GM21423 (cell line): ENCODE measurements at regions not wholly inside any gene's neighbourhood (a gene's known extent, or its start where the extent isn't known, plus 50 kb on each side); places are given as distances from the start of the nearest gene placed in this dataset.

Experiments used
- ATAC-seq: cut with Tn5 transposase; IDR thresholded peaks from one replicate; pipeline ENCODE4 v1.9.1; 2021; ENCODE audit warnings: mild to moderate bottlenecking, moderate library complexity; ENCODE audit not compliant: unreplicated experiment

- ATAC-seq, result no peak
These were observed 533.1 kb upstream of the CDH4 start for GRCh38 chr20:60718743-60719480.

- no peak for ATAC-seq
These were observed 526.7 kb upstream of the CDH4 start for GRCh38 chr20:60725311-60725906.

- ATAC-seq, result no peak
These were observed 524.6 kb upstream of the CDH4 start for GRCh38 chr20:60727425-60727824.

- ATAC-seq, result no peak
These were observed 523.4 kb upstream of the CDH4 start for GRCh38 chr20:60728705-60729104.

GRCh38 chr20:60729135-60729900 is 522.7 kb upstream of the CDH4 start:
- ATAC-seq, result no peak

- no peak for ATAC-seq
These were observed 519.7 kb upstream of the CDH4 start for GRCh38 chr20:60732322-60732721.

- ATAC-seq, result no peak
These were observed 504.0 kb upstream of the CDH4 start for GRCh38 chr20:60748086-60748485.

- no peak for ATAC-seq
These were observed 502.1 kb upstream of the CDH4 start for GRCh38 chr20:60749804-60750602.

GRCh38 chr20:60750909-60751308 is 501.2 kb upstream of the CDH4 start:
- no peak for ATAC-seq

GRCh38 chr20:60751826-60752225 is 500.2 kb upstream of the CDH4 start:
- no peak for ATAC-seq

- no peak for ATAC-seq
These were observed 499.2 kb upstream of the CDH4 start for GRCh38 chr20:60752741-60753420.

- no peak for ATAC-seq
These were observed 497.2 kb upstream of the CDH4 start for GRCh38 chr20:60754856-60755255.

- ATAC-seq, result no peak
These were observed 492.4 kb upstream of the CDH4 start for GRCh38 chr20:60759651-60760050.

GRCh38 chr20:60760256-60761000 is 491.6 kb upstream of the CDH4 start:
- no peak for ATAC-seq

- no peak for ATAC-seq
These were observed 491.0 kb upstream of the CDH4 start for GRCh38 chr20:60761056-60761455.

GRCh38 chr20:60762386-60762785 is 489.7 kb upstream of the CDH4 start:
- no peak for ATAC-seq

- ATAC-seq, result no peak
These were observed 487.7 kb upstream of the CDH4 start for GRCh38 chr20:60764328-60764727.

GRCh38 chr20:60764771-60765170 is 487.3 kb upstream of the CDH4 start:
- no peak for ATAC-seq

GRCh38 chr20:60765821-60766403 is 486.1 kb upstream of the CDH4 start:
- ATAC-seq, result no peak

GRCh38 chr20:60768216-60768615 is 483.8 kb upstream of the CDH4 start:
- no peak for ATAC-seq
